Uterus (tissue), 3 donors: ENCODE measurements at regions not wholly inside any gene's neighbourhood (a gene's known extent, or its start where the extent isn't known, plus 50 kb on each side); places are given as distances from the start of the nearest gene placed in this dataset.
"Not testable (repeated sequence)": the region's sequence is repeated elsewhere in the genome, so short reads cannot be mapped to it uniquely, and the experiment has no call there.

Experiments used
- DNase-seq, 2 donors: peaks; one replicate each; pipeline ENCODE4 v3.0.0-alpha.2; 2019 to 2020
- H3K27ac ChIP-seq, 2 donors: fragments of 200-600 bp; sonication (generic); 1 replicate in 1 of 2; 2 replicates in 1 of 2; pipeline ENCODE4 v1.5.1; 2016 to 2018
- H3K27me3 ChIP-seq, 2 donors: fragments of 200-600 bp; sonication (generic); one replicate each; pipeline ENCODE4 v1.5.1; 2018 to 2019; ENCODE audit warnings: control low read depth in 1 of 2
- H3K36me3 ChIP-seq, 2 donors: fragments of 200-600 bp; sonication (generic); one replicate each; pipeline ENCODE4 v1.5.1; 2019; ENCODE audit warnings: control low read depth in 1 of 2
- H3K4me1 ChIP-seq, 2 donors: fragments of 200-600 bp; sonication (generic); one replicate each; pipeline ENCODE4 v1.5.1; 2018 to 2019; ENCODE audit warnings: control low read depth in 1 of 2
- H3K4me3 ChIP-seq, 2 donors: fragments of 200-600 bp; sonication (generic); 1 replicate in 1 of 2; 2 replicates in 1 of 2; pipeline ENCODE4 v1.5.1; 2018 to 2019; ENCODE audit warnings: mild to moderate bottlenecking in 1 of 2
- H3K9me3 ChIP-seq, 2 donors: fragments of 200-600 bp; sonication (generic); one replicate each; pipeline ENCODE4 v1.5.1; 2019; ENCODE audit warnings: control low read depth in 1 of 2
- POLR2A ChIP-seq, 2 donors: fragments of 450-650 bp; IDR thresholded peaks; one replicate each; pipeline ENCODE4 v1.6.1; 2016; ENCODE audit warnings: antibody characterized with exemption in 2 of 2, mild to moderate bottlenecking in 1 of 2, moderate library complexity in 1 of 2
- intact Hi-C: fragments of 100-400 bp; cut with DNase I; formaldehyde crosslinking; loops from one replicate; pipeline ENCODE4 v1.15.1; 2023; ENCODE audit warnings: low total_unique reads
- TF ChIP-seq, protein P1 (sequence below), 4 experiments: fragments of 200-600 bp in 2 of 4; fragments of 450-650 bp in 2 of 4; sonication (generic) in 2 of 4; IDR thresholded peaks; one replicate each; pipeline ENCODE4 v1.5.1; 2016 to 2019; ENCODE audit warnings: antibody characterized with exemption in 4 of 4, mild to moderate bottlenecking in 2 of 4, moderate library complexity in 1 of 4
- donor health status: DM: yes; HTN: yes; CAD: no.

DNA sequence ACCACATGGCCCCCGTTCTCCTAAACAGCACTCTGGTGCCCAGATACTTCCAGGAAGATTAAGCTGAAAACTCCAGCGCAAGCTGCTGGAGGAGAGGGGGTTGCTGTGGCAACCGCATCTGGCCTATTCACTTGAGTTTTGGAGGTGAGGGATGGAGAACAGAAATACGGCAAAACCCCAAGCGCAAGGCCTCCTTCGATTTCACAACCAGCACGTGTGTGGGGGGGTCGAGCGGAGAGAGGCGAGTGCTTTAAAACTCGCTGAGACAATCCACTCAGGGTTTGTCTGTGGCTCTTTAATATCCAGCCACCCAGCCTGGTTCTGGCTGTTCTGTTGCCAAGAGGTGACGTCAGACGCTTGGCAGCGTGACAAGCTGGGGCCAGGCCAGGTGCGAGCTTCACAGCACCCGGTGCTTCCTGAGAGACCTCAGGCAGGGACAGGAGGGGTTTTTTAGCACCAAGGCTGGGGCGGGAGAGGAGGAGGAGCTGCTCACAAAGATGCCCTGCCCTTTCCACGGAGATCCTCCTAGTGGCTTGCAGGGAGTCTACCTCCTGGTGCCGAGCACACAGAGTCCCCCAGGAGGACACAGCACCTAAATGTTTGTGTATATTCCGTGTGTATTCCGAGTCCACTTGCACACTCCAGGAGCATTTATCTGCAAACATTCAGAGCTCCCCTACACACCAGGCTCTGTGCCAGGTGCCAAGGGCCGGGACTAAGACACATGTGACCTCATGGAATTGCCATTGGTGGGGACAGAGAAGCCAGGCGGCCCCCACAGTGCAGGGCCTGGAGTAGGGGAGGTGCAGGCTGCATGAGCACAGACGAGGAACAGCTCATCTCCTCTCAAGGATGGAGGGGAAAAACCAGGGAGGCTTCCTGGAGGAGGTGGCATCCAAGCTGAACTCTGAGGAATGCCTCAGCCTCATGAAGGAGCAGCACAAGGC is 194.6 kb downstream of the OLFM1 start:
- no peak overlapping the region for H3K27ac ChIP-seq
- H3K36me3 ChIP-seq, result no peaks in the 10 kb centered on the region
- peaks cover 0 to 4% of the 10 kb centered on the region in 2 donors for H3K27me3 ChIP-seq
- intact Hi-C loops, result no loop called here
- no peak overlapping the region for H3K4me3 ChIP-seq
- H3K4me1 ChIP-seq, result peaks cover 0 to 5% of the 10 kb centered on the region in 2 donors
- TF ChIP-seq, protein P1, sequence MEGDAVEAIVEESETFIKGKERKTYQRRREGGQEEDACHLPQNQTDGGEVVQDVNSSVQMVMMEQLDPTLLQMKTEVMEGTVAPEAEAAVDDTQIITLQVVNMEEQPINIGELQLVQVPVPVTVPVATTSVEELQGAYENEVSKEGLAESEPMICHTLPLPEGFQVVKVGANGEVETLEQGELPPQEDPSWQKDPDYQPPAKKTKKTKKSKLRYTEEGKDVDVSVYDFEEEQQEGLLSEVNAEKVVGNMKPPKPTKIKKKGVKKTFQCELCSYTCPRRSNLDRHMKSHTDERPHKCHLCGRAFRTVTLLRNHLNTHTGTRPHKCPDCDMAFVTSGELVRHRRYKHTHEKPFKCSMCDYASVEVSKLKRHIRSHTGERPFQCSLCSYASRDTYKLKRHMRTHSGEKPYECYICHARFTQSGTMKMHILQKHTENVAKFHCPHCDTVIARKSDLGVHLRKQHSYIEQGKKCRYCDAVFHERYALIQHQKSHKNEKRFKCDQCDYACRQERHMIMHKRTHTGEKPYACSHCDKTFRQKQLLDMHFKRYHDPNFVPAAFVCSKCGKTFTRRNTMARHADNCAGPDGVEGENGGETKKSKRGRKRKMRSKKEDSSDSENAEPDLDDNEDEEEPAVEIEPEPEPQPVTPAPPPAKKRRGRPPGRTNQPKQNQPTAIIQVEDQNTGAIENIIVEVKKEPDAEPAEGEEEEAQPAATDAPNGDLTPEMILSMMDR (IDR thresholded peaks at IDR 0.05), result no peak
- peak; percentile 51 to 71 for DNase-seq
- no peaks in the 10 kb centered on the region for H3K9me3 ChIP-seq

- H3K9me3 ChIP-seq, result no peaks in the 10 kb centered on the region
- intact Hi-C loops, result no loop called here
- H3K27me3 ChIP-seq, result peaks cover 0 to 5% of the 10 kb centered on the region in 2 donors
- DNase-seq, result no peak
- peaks cover 0 to 5% of the 10 kb centered on the region in 2 donors for H3K4me1 ChIP-seq
- H3K36me3 ChIP-seq, result no peaks in the 10 kb centered on the region
- no peak overlapping the region for H3K4me3 ChIP-seq
- no peak overlapping the region for H3K27ac ChIP-seq
- TF ChIP-seq, protein P1 (IDR thresholded peaks at IDR 0.05), result no peak
- TF ChIP-seq POLR2A (IDR thresholded peaks at IDR 0.05), result no peak
These were observed 195.3 kb downstream of the OLFM1 start for GRCh38 chr9:135282808-135283207.

DNA sequence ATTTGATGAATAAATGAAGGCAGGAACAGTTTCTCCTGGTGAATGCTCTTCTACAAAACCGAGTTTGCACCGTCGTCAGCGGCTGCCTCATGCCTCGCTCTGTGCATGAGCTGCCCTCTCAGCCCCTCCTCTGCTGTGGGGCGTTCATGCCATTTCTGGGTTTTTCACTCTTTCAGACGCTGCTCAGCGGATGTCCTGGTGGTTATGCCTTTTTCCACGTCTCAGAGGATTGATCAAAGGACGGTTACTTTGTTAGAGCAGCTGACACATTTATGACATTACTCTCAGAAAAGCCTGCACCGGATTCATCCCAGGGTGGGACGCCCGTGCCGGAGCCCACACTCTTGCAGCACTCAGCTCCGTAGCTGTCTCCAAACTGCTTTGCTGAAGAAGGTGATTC is 195.9 kb upstream of the PPP1R26 start:
- Histone ChIP-seq H3K9me3 (no peaks in the 10 kb centered on the region), H3K4me3 (no peak overlapping the region), H3K36me3 (no peaks in the 10 kb centered on the region), H3K27me3 (peaks cover 0 to 5% of the 10 kb centered on the region in 2 donors), H3K27ac (no peak overlapping the region), H3K4me1 (peaks cover 0 to 5% of the 10 kb centered on the region in 2 donors)
- no peak for TF ChIP-seq POLR2A (IDR thresholded peaks at IDR 0.05)
- TF ChIP-seq, protein P1 (IDR thresholded peaks at IDR 0.05), result no peak
- no peak for DNase-seq
- intact Hi-C loops, result no loop called here

DNA sequence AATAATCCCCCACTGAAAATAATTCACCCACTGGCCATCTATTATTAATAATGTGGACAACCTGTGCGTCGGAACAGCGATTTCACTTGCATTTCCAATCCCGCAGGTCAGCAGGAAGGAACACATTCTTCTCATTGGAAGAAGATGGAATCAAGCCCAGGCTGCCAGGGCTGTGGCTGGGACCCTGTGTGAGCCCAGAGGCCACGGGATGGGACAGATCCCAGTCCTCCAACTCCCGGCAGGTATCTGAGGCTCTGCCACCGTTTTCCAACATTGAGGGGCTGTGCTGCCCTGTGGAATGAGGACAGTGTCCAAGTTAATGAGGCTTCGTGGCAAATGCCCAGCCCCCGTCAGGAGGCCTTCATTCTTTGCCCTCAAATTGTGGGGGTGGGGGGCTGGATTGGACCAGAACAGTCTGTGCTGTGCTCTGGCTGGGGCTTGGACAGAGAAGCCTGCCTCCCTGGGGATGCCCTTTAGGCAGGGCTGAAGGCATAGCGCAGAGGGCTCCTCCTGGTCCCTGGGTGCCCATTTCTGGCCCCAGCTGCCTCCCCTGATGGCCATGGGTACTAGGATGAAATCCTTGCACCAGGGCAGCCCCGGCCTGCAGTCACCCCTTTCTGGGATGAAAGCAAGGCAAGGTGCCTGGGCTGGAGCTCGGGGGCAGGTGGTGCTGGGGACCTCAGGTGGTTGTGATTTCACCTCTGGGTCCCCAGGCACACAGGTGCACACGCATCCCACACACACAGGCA is 195.0 kb upstream of the PPP1R26 start:
- H3K9me3 ChIP-seq, result no peaks in the 10 kb centered on the region
- intact Hi-C loops, result no loop called here
- peaks cover 0 to 5% of the 10 kb centered on the region in 2 donors for H3K4me1 ChIP-seq
- no peak for DNase-seq
- H3K27me3 ChIP-seq, result peaks cover 0 to 5% of the 10 kb centered on the region in 2 donors
- H3K27ac ChIP-seq, result no peak overlapping the region
- TF ChIP-seq POLR2A (IDR thresholded peaks at IDR 0.05), result no peak
- TF ChIP-seq, protein P1 (IDR thresholded peaks at IDR 0.05), result no peak
- H3K36me3 ChIP-seq, result no peaks in the 10 kb centered on the region
- H3K4me3 ChIP-seq, result no peak overlapping the region

DNA sequence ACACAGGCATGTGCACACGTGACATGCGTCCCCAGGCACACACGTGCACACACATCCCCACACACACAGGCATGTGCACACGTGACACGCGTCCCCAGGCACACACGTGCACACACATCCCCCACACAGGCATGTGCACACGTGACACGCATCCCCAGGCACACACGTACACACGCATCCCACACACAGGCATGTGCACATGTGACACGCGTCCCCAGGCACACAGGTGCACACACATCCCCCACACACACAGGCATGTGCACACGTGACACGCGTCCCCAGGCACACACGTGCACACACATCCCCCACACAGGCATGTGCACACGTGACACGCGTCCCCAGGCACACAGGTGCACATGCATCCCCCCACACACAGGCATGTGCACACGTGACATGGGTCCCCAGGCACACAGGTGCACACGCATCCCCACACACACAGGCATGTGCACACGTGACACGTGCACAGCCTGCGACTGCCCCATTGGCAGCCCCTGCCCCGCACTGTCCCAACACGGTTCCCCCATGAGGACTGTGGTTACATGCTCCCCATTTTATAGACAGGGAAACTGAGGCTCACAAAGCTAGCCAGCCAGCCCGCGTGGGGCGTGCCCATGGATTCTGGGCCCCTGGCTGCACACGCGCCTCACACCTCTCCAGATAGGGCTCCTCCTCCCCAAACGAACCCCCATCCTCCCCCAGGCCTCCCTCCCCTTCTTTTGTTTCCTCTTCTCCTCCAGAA is 193.2 kb upstream of the PPP1R26 start:
- H3K4me3 ChIP-seq, H3K9me3 ChIP-seq, DNase-seq, H3K27me3 ChIP-seq, intact Hi-C loops, H3K27ac ChIP-seq, H3K36me3 ChIP-seq, H3K4me1 ChIP-seq: not testable (repeated sequence)
